AG04449 (cell line): ENCODE measurements at regions not wholly inside any gene's neighbourhood (a gene's known extent, or its start where the extent isn't known, plus 50 kb on each side); places are given as distances from the start of the nearest gene placed in this dataset.

Source experiments
- CTCF ChIA-PET: fragments of 350-600 bp; formaldehyde crosslinking; extraction: SDS; loops from one replicate; lab custom pipeline; 2021; ENCODE audit warnings: antibody characterized with exemption; lab: Yijun Ruan, JAX
- POLR2A ChIA-PET: fragments of 400-600, 350-600 bp; formaldehyde crosslinking; extraction: SDS; loops from one replicate; lab custom pipeline; 2020; ENCODE audit warnings: antibody characterized with exemption, inconsistent platforms; lab: Yijun Ruan, JAX
- DNase-seq: peaks from one replicate; pipeline ENCODE4 v3.0.0-alpha.2; 2010; ENCODE audit warnings: low read depth, low spot score
- H3K4me3 ChIP-seq: 2 replicates; pipeline ENCODE4 v1.5.1; 2011; ENCODE audit warnings: low read depth, mild to moderate bottlenecking, control low read depth, low read length
- CTCF ChIP-seq: IDR thresholded peaks from one replicate; pipeline ENCODE4 v1.5.1; 2011; ENCODE audit warnings: mild to moderate bottlenecking, moderate library complexity, low read length, control low read depth, inconsistent platforms; ENCODE audit not compliant: insufficient read depth; ENCODE audit errors: missing control alignments

GRCh38 chr7:155919391-155920067 lies 107.3 kb upstream of the SHH start:
- TF ChIP-seq CTCF: no peak
- POLR2A ChIA-PET: no interaction called here
- no peak for DNase-seq
- no peak overlapping the region for H3K4me3 ChIP-seq
- CTCF ChIA-PET: no interaction called here

GRCh38 chr7:155918720-155919390 lies 106.6 kb upstream of the SHH start:
- POLR2A ChIA-PET: no interaction called here
- peak; percentile 19 for DNase-seq
- CTCF ChIA-PET: no interaction called here
- H3K4me3 ChIP-seq: no peak overlapping the region
- no peak for TF ChIP-seq CTCF

GRCh38 chr7:155917836-155918430 lies 105.7 kb upstream of the SHH start:
- CTCF ChIA-PET: no interaction called here
- DNase-seq: no peak
- no peak overlapping the region for H3K4me3 ChIP-seq
- no peak for TF ChIP-seq CTCF
- POLR2A ChIA-PET: no interaction called here

- TF ChIP-seq CTCF: no peak
- no peak for DNase-seq
- POLR2A ChIA-PET: no interaction called here
- no peak overlapping the region for H3K4me3 ChIP-seq
- CTCF ChIA-PET: no interaction called here
Observed at GRCh38 chr7:155916926-155917655, 104.8 kb upstream of the SHH start.

- TF ChIP-seq CTCF: no peak
- no peak overlapping the region for H3K4me3 ChIP-seq
- ChIA-PET CTCF (no interaction called here), POLR2A (no interaction called here)
- DNase-seq: no peak
Observed at GRCh38 chr7:155914341-155914740, 102.1 kb upstream of the SHH start.

- CTCF ChIA-PET: no interaction called here
- DNase-seq: no peak
- POLR2A ChIA-PET: no interaction called here
- TF ChIP-seq CTCF: no peak
- H3K4me3 ChIP-seq: no peak overlapping the region
Observed at GRCh38 chr7:155913719-155914118, 101.5 kb upstream of the SHH start.
